ENCODE measurements at regions not wholly inside any gene's neighbourhood (a gene's known extent, or its start where the extent isn't known, plus 50 kb on each side); places are given as distances from the start of the nearest gene placed in this dataset.

GRCh38 chrX:7318661-7319060, 170.7 kb upstream of the PUDP start:
- Histone ChIP-seq H3K27me3 (no peaks in the 10 kb centered on the region), H3K4me3 (no peak overlapping the region), H3K36me3 (ENCODE audit: low read depth, missing control alignments) (no peaks in the 10 kb centered on the region), H3K4me1 (no peaks in the 10 kb centered on the region), H3K9me3 (no peaks in the 10 kb centered on the region), H3K27ac (no peak overlapping the region)
- intact Hi-C loops (cut with DNase I; ENCODE audit: low total_unique reads): no loop called here
- WGBS, 2 donors: 98% methylated on average over 2 of the region's 2 CpGs; no CpG with 5 or more reads in 1 of the 2 donors
- TF ChIP-seq POLR2A (IDR thresholded peaks at IDR 0.05): no peak
- TF ChIP-seq CTCF (IDR thresholded peaks at IDR 0.05): no peak
- no peak for DNase-seq

- DNase-seq: no peak
- Histone ChIP-seq H3K27ac (no peak overlapping the region), H3K36me3 (ENCODE audit: low read depth, missing control alignments) (no peaks in the 10 kb centered on the region), H3K27me3 (no peaks in the 10 kb centered on the region), H3K9me3 (no peaks in the 10 kb centered on the region), H3K4me3 (no peak overlapping the region), H3K4me1 (no peaks in the 10 kb centered on the region)
- intact Hi-C loops (cut with DNase I; ENCODE audit: low total_unique reads): no loop called here
- 92 to 94% methylated on average over 7 of the region's 7 CpGs for WGBS, 2 donors
- TF ChIP-seq POLR2A (IDR thresholded peaks at IDR 0.05): no peak
- no peak for TF ChIP-seq CTCF (IDR thresholded peaks at IDR 0.05)
Measured at GRCh38 chrX:7318241-7318640, 170.3 kb upstream of the PUDP start.

DNA sequence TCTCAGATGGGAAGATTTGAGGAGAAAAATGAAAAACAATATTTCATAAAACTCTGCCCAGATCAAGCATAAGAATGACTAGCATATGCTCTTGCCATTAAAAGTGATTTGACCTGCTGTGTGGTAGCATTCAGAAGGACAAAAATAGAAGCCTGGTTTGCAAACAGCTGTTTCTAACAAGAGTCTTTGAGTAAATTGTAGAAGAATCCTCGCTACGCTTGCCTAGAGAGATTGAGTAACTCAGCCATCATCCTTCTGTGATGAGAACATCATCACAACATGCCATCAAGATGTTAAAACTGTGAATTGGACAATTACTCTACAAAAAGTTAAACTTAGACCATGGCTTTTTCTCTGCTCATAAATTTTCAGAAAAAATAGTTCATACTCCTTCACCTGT, 168.9 kb upstream of the PUDP start:
- no peak for TF ChIP-seq POLR2A (IDR thresholded peaks at IDR 0.05)
- TF ChIP-seq CTCF (IDR thresholded peaks at IDR 0.05): no peak
- no peaks in the 10 kb centered on the region for H3K4me1 ChIP-seq
- H3K36me3 ChIP-seq (ENCODE audit: low read depth, missing control alignments): no peaks in the 10 kb centered on the region
- intact Hi-C loops (cut with DNase I; ENCODE audit: low total_unique reads): no loop called here
- H3K27ac ChIP-seq: no peak overlapping the region
- WGBS, 2 donors: 89 to 91% methylated on average over 2 of the region's 2 CpGs
- DNase-seq: no peak
- H3K4me3 ChIP-seq: no peak overlapping the region
- H3K27me3 ChIP-seq: no peaks in the 10 kb centered on the region
- no peaks in the 10 kb centered on the region for H3K9me3 ChIP-seq

GRCh38 chrX:7316280-7316679, 168.3 kb upstream of the PUDP start:
- intact Hi-C loops (cut with DNase I; ENCODE audit: low total_unique reads): no loop called here
- Histone ChIP-seq H3K4me1 (no peaks in the 10 kb centered on the region), H3K27ac (no peak overlapping the region), H3K27me3 (no peaks in the 10 kb centered on the region), H3K4me3 (no peak overlapping the region), H3K9me3 (no peaks in the 10 kb centered on the region), H3K36me3 (ENCODE audit: low read depth, missing control alignments) (no peaks in the 10 kb centered on the region)
- no peak for DNase-seq
- TF ChIP-seq POLR2A (IDR thresholded peaks at IDR 0.05): no peak
- TF ChIP-seq CTCF (IDR thresholded peaks at IDR 0.05): no peak

DNA sequence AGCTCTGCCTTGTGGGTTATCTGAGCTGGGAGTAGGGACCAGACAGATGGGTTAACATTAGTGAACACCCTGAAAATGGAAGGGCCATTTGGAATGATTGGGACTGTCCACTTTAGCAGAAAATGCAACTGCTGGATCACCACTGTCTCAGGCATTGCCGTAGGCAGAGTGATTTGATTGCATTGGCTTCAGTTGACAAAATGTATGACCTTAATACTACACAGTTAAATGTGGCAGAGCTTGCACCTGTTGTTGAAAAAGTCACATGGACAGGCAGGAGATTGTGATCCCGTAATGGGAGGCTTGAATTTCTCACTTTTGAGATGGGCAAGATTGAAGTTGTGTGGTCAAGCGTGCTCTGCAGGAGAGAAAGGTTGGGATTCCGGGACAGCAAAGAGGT, 166.5 kb upstream of the PUDP start:
- no peak for TF ChIP-seq CTCF (IDR thresholded peaks at IDR 0.05)
- TF ChIP-seq POLR2A (IDR thresholded peaks at IDR 0.05): no peak
- Histone ChIP-seq H3K9me3 (no peaks in the 10 kb centered on the region), H3K36me3 (ENCODE audit: low read depth, missing control alignments) (no peaks in the 10 kb centered on the region), H3K4me1 (no peaks in the 10 kb centered on the region), H3K4me3 (no peak overlapping the region), H3K27me3 (no peaks in the 10 kb centered on the region), H3K27ac (no peak overlapping the region)
- WGBS, 2 donors: 97 to 100% methylated on average over 4 of the region's 4 CpGs
- intact Hi-C loops (cut with DNase I; ENCODE audit: low total_unique reads): no loop called here
- no peak for DNase-seq
